HepG2 (cell line): ENCODE measurements at regions not wholly inside any gene's neighbourhood (a gene's known extent, or its start where the extent isn't known, plus 50 kb on each side); places are given as distances from the start of the nearest gene placed in this dataset.
"Not testable (repeated sequence)": the region's sequence is repeated elsewhere in the genome, so short reads cannot be mapped to it uniquely, and the experiment has no call there.

ENCODE experiments used
- ATAC-seq: fragments of 200-7000 bp; cut with Tn5 transposase; 3 replicates; pipeline ENCODE4 v1.9.1; 2020; ENCODE audit warnings: mild to moderate bottlenecking, moderate library complexity
- BruUV-seq: library from RNA; stranded (reverse); fragments of 400-500 nt; replicated peaks from 2 replicates; lab custom pipeline; 2021; lab: Mats Ljungman, UMichigan
- CTCF ChIA-PET: fragments of 300-600 bp; formaldehyde crosslinking; extraction: SDS; loops from one replicate; lab custom pipeline; 2021; ENCODE audit warnings: low total read pairs, inconsistent platforms, low intra/inter-chr PET ratio; lab: Yijun Ruan, JAX
- POLR2A ChIA-PET: fragments of 350-600 bp; sonication (Branson Sonifier 250); formaldehyde crosslinking; loops from one replicate; lab custom pipeline; 2020; ENCODE audit warnings: antibody characterized with exemption, inconsistent platforms; lab: Yijun Ruan, JAX
- DNase-seq: peaks from one replicate; pipeline ENCODE4 v3.0.0-alpha.2; 2015; ENCODE audit warnings: low spot score
- FAIRE-seq: peaks from 3 replicates; lab custom pipeline; 2011; peaks lifted over from hg19 to GRCh38; lab: Jason Lieb, UNC
- H2AFZ ChIP-seq: one replicate; pipeline ENCODE4 v1.6.1; 2011; ENCODE audit warnings: low read length, inconsistent platforms
- H3K27ac ChIP-seq: fragments of 300-600 bp; 3 replicates; pipeline ENCODE4 v1.8.0; 2011; ENCODE audit warnings: mixed run types, mild to moderate bottlenecking, mixed read lengths, low read length, inconsistent platforms; ENCODE audit not compliant: insufficient read depth; ENCODE audit errors: extremely low read length
- H3K27me3 ChIP-seq, 2 experiments: fragments of 200-600 bp in 1 of 2; 2 replicates in 1 of 2; 3 replicates in 1 of 2; pipeline versions ENCODE4 v1.6.0 to v1.8.0; 2011; ENCODE audit warnings: low read length in 2 of 2, mild to moderate bottlenecking in 2 of 2, moderate library complexity in 2 of 2, inconsistent platforms in 1 of 2; ENCODE audit not compliant: insufficient read depth in 2 of 2, control insufficient read depth in 1 of 2
- H3K36me3 ChIP-seq, 2 experiments: fragments of 200-600 bp in 1 of 2; replicated peaks in 1 of 2; 2 replicates in 1 of 2; 3 replicates in 1 of 2; pipeline versions ENCODE4 v1.5.1 to v1.8.0; 2011; ENCODE audit warnings: low read length in 2 of 2, inconsistent platforms in 1 of 2; ENCODE audit not compliant: insufficient read depth in 2 of 2, control insufficient read depth in 1 of 2
- H3K4me1 ChIP-seq: 2 replicates; pipeline ENCODE4 v1.5.1; 2012; ENCODE audit warnings: low read length, inconsistent platforms; ENCODE audit not compliant: insufficient read depth
- H3K4me2 ChIP-seq: 2 replicates; pipeline ENCODE4 v1.6.0; 2011; ENCODE audit warnings: low read depth, low read length, inconsistent platforms
- H3K4me3 ChIP-seq, 3 experiments: fragments of 200-600 bp in 1 of 3; sonication (generic), shearing (Covaris generic) in 1 of 3; replicated peaks in 1 of 3; 2 replicates each; pipeline ENCODE4 v1.5.1; 2011 to 2016; ENCODE audit warnings: low read length in 3 of 3, inconsistent platforms in 2 of 3, low read depth in 2 of 3, mild to moderate bottlenecking in 2 of 3, control low read depth in 1 of 3, mixed read lengths in 1 of 3; ENCODE audit not compliant: insufficient read depth in 1 of 3
- H3K79me2 ChIP-seq: one replicate; pipeline ENCODE4 v1.6.1; 2011; ENCODE audit warnings: low read length, inconsistent platforms; ENCODE audit not compliant: insufficient read depth
- H3K9ac ChIP-seq: 2 replicates; pipeline ENCODE4 v1.6.0; 2011; ENCODE audit warnings: mild to moderate bottlenecking, low read depth, low read length, inconsistent platforms; ENCODE audit not compliant: insufficient read depth
- H3K9me3 ChIP-seq: 2 replicates; pipeline ENCODE4 v1.5.1; 2012; ENCODE audit warnings: mild to moderate bottlenecking, low read length
- H4K20me1 ChIP-seq: 2 replicates; pipeline ENCODE4 v1.6.0; 2011; ENCODE audit warnings: inconsistent platforms, mild to moderate bottlenecking, low read length, moderate library complexity; ENCODE audit not compliant: insufficient read depth
- E2F1 ChIP-seq: sonication (generic); formaldehyde crosslinking; IDR thresholded peaks from 2 replicates; pipeline ENCODE4 v1.5.0; 2020; ENCODE audit warnings: missing genetic modification reagents
- KLF12 ChIP-seq: sonication (generic); formaldehyde crosslinking; IDR thresholded peaks from 2 replicates; pipeline ENCODE4 v1.4.0; 2020; ENCODE audit warnings: missing genetic modification reagents, borderline replicate concordance
- REPIN1 ChIP-seq: sonication (generic); formaldehyde crosslinking; IDR thresholded peaks from 2 replicates; pipeline ENCODE4 v1.8.0; 2022; ENCODE audit warnings: missing genetic modification reagents, low read depth, mild to moderate bottlenecking, borderline replicate concordance
- RORA ChIP-seq: sonication (generic); formaldehyde crosslinking; IDR thresholded peaks from 2 replicates; pipeline ENCODE4 v1.5.0; 2020; ENCODE audit warnings: mild to moderate bottlenecking, missing genetic modification reagents, moderate library complexity
- STAG1 ChIP-seq: sonication (generic); formaldehyde crosslinking; IDR thresholded peaks from 2 replicates; pipeline ENCODE4 v1.4.0; 2020; ENCODE audit warnings: missing genetic modification reagents
- ZBTB10 ChIP-seq: sonication (generic); formaldehyde crosslinking; IDR thresholded peaks from 2 replicates; pipeline ENCODE4 v1.4.0; 2020; ENCODE audit warnings: missing genetic modification reagents, borderline replicate concordance
- ZBTB38 ChIP-seq: sonication (generic); formaldehyde crosslinking; IDR thresholded peaks from 2 replicates; pipeline ENCODE4 v1.5.1; 2020; ENCODE audit warnings: mild to moderate bottlenecking, missing genetic modification reagents
- ZNF33A ChIP-seq: sonication (generic); formaldehyde crosslinking; IDR thresholded peaks from 2 replicates; pipeline ENCODE4 v1.5.1; 2020; ENCODE audit warnings: missing genetic modification reagents, mild to moderate bottlenecking, moderate library complexity, borderline replicate concordance
- ZNF460 ChIP-seq: sonication (generic); formaldehyde crosslinking; IDR thresholded peaks from 2 replicates; pipeline ENCODE4 v1.5.1; 2020; ENCODE audit warnings: missing genetic modification reagents, mild to moderate bottlenecking, borderline replicate concordance
- ZXDC ChIP-seq: sonication (generic); formaldehyde crosslinking; IDR thresholded peaks from 2 replicates; pipeline ENCODE4 v1.5.0; 2020; ENCODE audit warnings: mild to moderate bottlenecking, missing genetic modification reagents
- WGBS: methylation state at CpG from one replicate; pipeline ENCODE4 v1.1.6; 2017; ENCODE audit warnings: low lambda C conversion rate; 5-methylcytosine and 5-hydroxymethylcytosine counted together
- in situ Hi-C: cut with HindIII; loops from 2 replicates; pipeline ENCODE4 v1.10.0; 2017; ENCODE audit warnings: low pct_unique_long_range_greater_than_20kb; ENCODE audit not compliant: extremely low pct_ligation_motif_present
- intact Hi-C: fragments of 100-400 bp; cut with micrococcal nuclease; formaldehyde crosslinking; loops from one replicate; pipeline ENCODE4 v1.10.0; 2022; ENCODE audit not compliant: unreplicated experiment

GRCh38 chr20:53649493-53649892 is 55.9 kb upstream of the ZNF217 start:
- H2AFZ ChIP-seq, H3K27ac ChIP-seq, in situ Hi-C loops, FAIRE-seq, H3K4me2 ChIP-seq, H3K36me3 ChIP-seq, H3K79me2 ChIP-seq, H4K20me1 ChIP-seq, H3K9ac ChIP-seq, CTCF ChIA-PET, DNase-seq, BruUV-seq, H3K4me3 ChIP-seq, H3K27me3 ChIP-seq, H3K9me3 ChIP-seq, intact Hi-C loops, ATAC-seq: not testable (repeated sequence)
- TF ChIP-seq STAG1 = 0 out of 2 replicates have a peak, but pooled peaks have one; percentile 5
- POLR2A ChIA-PET = interaction anchor here (1.6 kb wide), 1 partner anchor 53 kb away, joined by 3 read pairs; no protein-coding TSS in a partner anchor
- H3K4me1 ChIP-seq = peaks cover 75% of the 10 kb centered on the region
- WGBS = 92% methylated on average over 10 of the region's 10 CpGs

GRCh38 chr20:53647286-53647821 is 53.7 kb upstream of the ZNF217 start:
- intact Hi-C loops (no loop called here), in situ Hi-C loops (no loop called here)
- no peaks in the 10 kb centered on the region for H3K27me3 ChIP-seq
- H3K4me2 ChIP-seq = no peak overlapping the region
- H4K20me1 ChIP-seq = no peaks in the 10 kb centered on the region
- no TSS peak for BruUV-seq
- H3K79me2 ChIP-seq = no peaks in the 10 kb centered on the region
- ChIA-PET CTCF (no interaction called here), POLR2A (interaction anchor here (0.8 to 3.5 kb wide), 3 partner anchors 24 to 269 kb away, joined by 3 to 26 read pairs (median 26); no protein-coding TSS in a partner anchor)
- no peak overlapping the region for H3K4me3 ChIP-seq
- peak overlapping the region; percentile 33 for H3K27ac ChIP-seq
- H2AFZ ChIP-seq = no peak overlapping the region
- no peaks in the 10 kb centered on the region for H3K36me3 ChIP-seq
- H3K9me3 ChIP-seq = no peaks in the 10 kb centered on the region
- no peak overlapping the region for H3K9ac ChIP-seq
- DNase-seq (no peak), ATAC-seq (no peak), FAIRE-seq (no peak)
- 94% methylated on average over 7 of the region's 7 CpGs for WGBS
- H3K4me1 ChIP-seq = peaks cover 73% of the 10 kb centered on the region
- TF ChIP-seq KLF12 (CRISPR knock-in tag) (0 out of 2 replicates have a peak, but pooled peaks have one; percentile 31), REPIN1 (CRISPR knock-in tag) (no peak), ZXDC (0 out of 2 replicates have a peak, but pooled peaks have one; percentile 30), E2F1 (CRISPR knock-in tag) (no peak), RORA (CRISPR knock-in tag) (0 out of 2 replicates have a peak, but pooled peaks have one; percentile 43), ZBTB10 (CRISPR knock-in tag) (0 out of 2 replicates have a peak, but pooled peaks have one; percentile 26), ZBTB38 (CRISPR knock-in tag) (peak; percentile 14; the same call in 1 of the 2 replicates), ZNF460 (no peak), ZNF33A (CRISPR knock-in tag) (no peak)
